ENCODE measurements at regions not wholly inside any gene's neighbourhood (a gene's known extent, or its start where the extent isn't known, plus 50 kb on each side); places are given as distances from the start of the nearest gene placed in this dataset.

- H3K4me3 ChIP-seq (ENCODE audit: low read depth, low read length) = no peak overlapping the region
Observed at GRCh38 chr5:28386712-28387111, 1348.3 kb upstream of the CDH9 start.

GRCh38 chr5:28380167-28380566, 1341.8 kb upstream of the CDH9 start:
- no peak overlapping the region for H3K4me3 ChIP-seq (ENCODE audit: low read depth, low read length)
- no peaks in the 10 kb centered on the region for H3K27me3 ChIP-seq (ENCODE audit: control insufficient read depth, insufficient read depth, low read length)
- 0 out of 2 replicates have a peak, but pooled peaks cover 3% of the 10 kb centered on the region for H3K9me3 ChIP-seq (ENCODE audit: control insufficient read depth, insufficient read depth, low read length)
- ChIA-PET POLR2A (no interaction called here), CTCF (no interaction called here)
- TF ChIP-seq CTCF (IDR thresholded peaks at IDR 0.05; ENCODE audit: low read depth, low read length) = no peak
- DNase-seq (ENCODE audit: low read depth, low spot score) = no peak
- no peak overlapping the region for H3K27ac ChIP-seq (ENCODE audit: low read depth, low read length)

More at GRCh38 chr5:28386712-28387111, 1348.3 kb upstream of the CDH9 start:
- DNase-seq (ENCODE audit: low read depth, low spot score) = no peak
- POLR2A ChIA-PET = no interaction called here
- H3K27ac ChIP-seq (ENCODE audit: low read depth, low read length) = no peak overlapping the region
- 0 out of 2 replicates have a peak, but pooled peaks cover 3% of the 10 kb centered on the region for H3K9me3 ChIP-seq (ENCODE audit: control insufficient read depth, insufficient read depth, low read length)
- TF ChIP-seq CTCF (IDR thresholded peaks at IDR 0.05; ENCODE audit: low read depth, low read length) = no peak
- CTCF ChIA-PET = no interaction called here
- no peaks in the 10 kb centered on the region for H3K27me3 ChIP-seq (ENCODE audit: control insufficient read depth, insufficient read depth, low read length)

GRCh38 chr5:28374492-28374967, 1336.1 kb upstream of the CDH9 start:
- ChIA-PET POLR2A (no interaction called here), CTCF (no interaction called here)
- H3K4me3 ChIP-seq (ENCODE audit: low read depth, low read length) = no peak overlapping the region
- no peak for TF ChIP-seq CTCF (IDR thresholded peaks at IDR 0.05; ENCODE audit: low read depth, low read length)
- peaks cover 3% of the 10 kb centered on the region for H3K9me3 ChIP-seq (ENCODE audit: control insufficient read depth, insufficient read depth, low read length)
- DNase-seq (ENCODE audit: low read depth, low spot score) = no peak
- no peaks in the 10 kb centered on the region for H3K27me3 ChIP-seq (ENCODE audit: control insufficient read depth, insufficient read depth, low read length)
- H3K27ac ChIP-seq (ENCODE audit: low read depth, low read length) = no peak overlapping the region

- Histone ChIP-seq H3K9me3 (ENCODE audit: control insufficient read depth, insufficient read depth, low read length) (peaks cover 3% of the 10 kb centered on the region), H3K4me3 (ENCODE audit: low read depth, low read length) (no peak overlapping the region), H3K27ac (ENCODE audit: low read depth, low read length) (no peak overlapping the region), H3K27me3 (ENCODE audit: control insufficient read depth, insufficient read depth, low read length) (no peaks in the 10 kb centered on the region)
- no peak for DNase-seq (ENCODE audit: low read depth, low spot score)
- TF ChIP-seq CTCF (IDR thresholded peaks at IDR 0.05; ENCODE audit: low read depth, low read length) = no peak
- ChIA-PET CTCF (no interaction called here), POLR2A (no interaction called here)
Observed at GRCh38 chr5:28370896-28371295, 1332.5 kb upstream of the CDH9 start.

GRCh38 chr5:28369418-28369817, 1331.0 kb upstream of the CDH9 start:
- Histone ChIP-seq H3K27ac (ENCODE audit: low read depth, low read length) (no peak overlapping the region), H3K4me3 (ENCODE audit: low read depth, low read length) (no peak overlapping the region), H3K27me3 (ENCODE audit: control insufficient read depth, insufficient read depth, low read length) (no peaks in the 10 kb centered on the region), H3K9me3 (ENCODE audit: control insufficient read depth, insufficient read depth, low read length) (peaks cover under 1% of the 10 kb centered on the region)
- TF ChIP-seq CTCF (IDR thresholded peaks at IDR 0.05; ENCODE audit: low read depth, low read length) = no peak
- no peak for DNase-seq (ENCODE audit: low read depth, low spot score)
- POLR2A ChIA-PET = no interaction called here
- CTCF ChIA-PET = no interaction called here
